ENCODE measurements at regions not wholly inside any gene's neighbourhood (a gene's known extent, or its start where the extent isn't known, plus 50 kb on each side); places are given as distances from the start of the nearest gene placed in this dataset.

DNA sequence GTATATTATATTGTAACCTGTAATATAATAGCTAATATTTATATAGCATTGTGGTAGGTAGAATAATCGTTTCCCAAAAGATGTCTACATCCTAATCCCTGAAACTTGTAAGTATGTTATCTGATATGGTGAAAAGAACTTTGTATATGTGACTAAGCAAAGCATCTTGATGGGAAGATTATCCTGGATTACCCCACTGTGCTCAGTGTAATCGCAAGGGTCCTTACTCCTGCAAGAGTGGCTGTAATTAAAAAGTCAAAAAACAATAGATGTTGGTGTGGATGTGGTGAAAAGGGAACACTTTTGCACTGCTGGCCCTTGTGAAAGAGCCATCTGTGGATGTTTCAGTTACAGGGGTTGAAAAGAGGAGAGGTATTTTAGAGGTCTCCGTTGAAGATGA is 95.2 kb downstream of the EDN1 start:
- 94% methylated on average over 3 of the region's 3 CpGs; no CpG with 5 or more reads in 1 of the 2 experiments for WGBS, 2 experiments (ENCODE audit: extremely low coverage in 1 of 2, insufficient coverage in 1 of 2, insufficient read length in 1 of 2, insufficient replicate concordance in 2 of 2, low coverage in 1 of 2, low lambda C conversion rate in 2 of 2, missing lambda C conversion rate in 1 of 2)
- H2BK20ac ChIP-seq (ENCODE audit: low read length), result no peak overlapping the region
- H3K79me2 ChIP-seq (ENCODE audit: control insufficient read depth in 1 of 2, insufficient read depth in 2 of 2, low read length in 2 of 2), result no peaks in the 10 kb centered on the region
- H3K14ac ChIP-seq (ENCODE audit: insufficient read length), result no peak overlapping the region
- no peak overlapping the region for H4K8ac ChIP-seq (ENCODE audit: extremely low read depth, insufficient read depth, low read length)
- H2AFZ ChIP-seq (ENCODE audit: low read length), result no peak overlapping the region
- H3K36me3 ChIP-seq (ENCODE audit: control insufficient read depth in 2 of 4, insufficient read depth in 4 of 4, low read length in 3 of 4), result no peaks in the 10 kb centered on the region
- FAIRE-seq (no peak), DNase-seq (ENCODE audit: low read depth in 1 of 2, low spot score in 2 of 2) (no peak)
- no peaks in the 10 kb centered on the region for H3K27me3 ChIP-seq (replicated peaks in 1 of 4; ENCODE audit: control insufficient read depth in 3 of 4, extremely low read depth in 1 of 4, insufficient read depth in 3 of 4, low read length in 3 of 4)
- H3K9me3 ChIP-seq (ENCODE audit: insufficient read depth in 2 of 2, low read depth in 1 of 2, low read length in 1 of 2), result no peaks in the 10 kb centered on the region
- no peak overlapping the region for H3K18ac ChIP-seq (ENCODE audit: extremely low read depth, low read length)
- H4K5ac ChIP-seq (ENCODE audit: insufficient read length, low read depth, low read length), result no peak overlapping the region
- no peaks in the 10 kb centered on the region for H3K4me1 ChIP-seq (replicated peaks in 1 of 4; ENCODE audit: control insufficient read depth in 3 of 4, insufficient read depth in 4 of 4, low read length in 3 of 4)
- no peaks in the 10 kb centered on the region for H3K23me2 ChIP-seq (ENCODE audit: low read depth, low read length)
- H3K27ac ChIP-seq (ENCODE audit: low read depth, low read length), result no peak overlapping the region
- H2AK5ac ChIP-seq (ENCODE audit: low read depth, low read length), result no peak overlapping the region
- no peaks in the 10 kb centered on the region for H4K20me1 ChIP-seq (replicated peaks in 1 of 2; ENCODE audit: control insufficient read depth in 1 of 2, insufficient read depth in 2 of 2, low read length in 2 of 2)
- no peak overlapping the region for H3K9ac ChIP-seq (replicated peaks in 1 of 4; ENCODE audit: extremely low read depth in 1 of 4, low read depth in 3 of 4, low read length in 3 of 4)
- H2BK15ac ChIP-seq (ENCODE audit: low read length), result no peak overlapping the region
- H2BK120ac ChIP-seq (replicated peaks; ENCODE audit: low read depth, low read length), result no peak overlapping the region
- ChIA-PET POLR2A (ENCODE audit: partially characterized antibody) (no interaction called here), CTCF (ENCODE audit: partially characterized antibody) (interaction anchor here (0.6 kb wide), 1 partner anchor 1182 kb away, joined by 3 read pairs; no protein-coding TSS in a partner anchor)
- no peak overlapping the region for H3K4me2 ChIP-seq (ENCODE audit: insufficient read depth in 1 of 2, low read depth in 2 of 2, low read length in 2 of 2)
- H3K4ac ChIP-seq (replicated peaks; ENCODE audit: insufficient read length, low read depth, low read length), result no peak overlapping the region
- H2BK12ac ChIP-seq (ENCODE audit: low read depth, low read length), result no peak overlapping the region
- no peak overlapping the region for H4K91ac ChIP-seq (replicated peaks; ENCODE audit: insufficient read length, low read length)
- H3K23ac ChIP-seq (ENCODE audit: insufficient read length), result no peak overlapping the region
- H3K79me1 ChIP-seq (ENCODE audit: low read depth, low read length), result no peaks in the 10 kb centered on the region
- H3K4me3 ChIP-seq (ENCODE audit: extremely low read depth in 1 of 4, insufficient read depth in 2 of 4, low read depth in 3 of 4, low read length in 4 of 4), result no peak overlapping the region
- H2BK5ac ChIP-seq (ENCODE audit: low read depth, low read length), result no peak overlapping the region
- H3K56ac ChIP-seq (replicated peaks; ENCODE audit: insufficient read length, low read depth, low read length), result no peak overlapping the region
- TF ChIP-seq, protein P1, sequence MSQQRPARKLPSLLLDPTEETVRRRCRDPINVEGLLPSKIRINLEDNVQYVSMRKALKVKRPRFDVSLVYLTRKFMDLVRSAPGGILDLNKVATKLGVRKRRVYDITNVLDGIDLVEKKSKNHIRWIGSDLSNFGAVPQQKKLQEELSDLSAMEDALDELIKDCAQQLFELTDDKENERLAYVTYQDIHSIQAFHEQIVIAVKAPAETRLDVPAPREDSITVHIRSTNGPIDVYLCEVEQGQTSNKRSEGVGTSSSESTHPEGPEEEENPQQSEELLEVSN (IDR thresholded peaks at IDR 0.05), result no peak

Measured in H1 (cell line).